ENCODE measurements at regions not wholly inside any gene's neighbourhood (a gene's known extent, or its start where the extent isn't known, plus 50 kb on each side); places are given as distances from the start of the nearest gene placed in this dataset.

DNA sequence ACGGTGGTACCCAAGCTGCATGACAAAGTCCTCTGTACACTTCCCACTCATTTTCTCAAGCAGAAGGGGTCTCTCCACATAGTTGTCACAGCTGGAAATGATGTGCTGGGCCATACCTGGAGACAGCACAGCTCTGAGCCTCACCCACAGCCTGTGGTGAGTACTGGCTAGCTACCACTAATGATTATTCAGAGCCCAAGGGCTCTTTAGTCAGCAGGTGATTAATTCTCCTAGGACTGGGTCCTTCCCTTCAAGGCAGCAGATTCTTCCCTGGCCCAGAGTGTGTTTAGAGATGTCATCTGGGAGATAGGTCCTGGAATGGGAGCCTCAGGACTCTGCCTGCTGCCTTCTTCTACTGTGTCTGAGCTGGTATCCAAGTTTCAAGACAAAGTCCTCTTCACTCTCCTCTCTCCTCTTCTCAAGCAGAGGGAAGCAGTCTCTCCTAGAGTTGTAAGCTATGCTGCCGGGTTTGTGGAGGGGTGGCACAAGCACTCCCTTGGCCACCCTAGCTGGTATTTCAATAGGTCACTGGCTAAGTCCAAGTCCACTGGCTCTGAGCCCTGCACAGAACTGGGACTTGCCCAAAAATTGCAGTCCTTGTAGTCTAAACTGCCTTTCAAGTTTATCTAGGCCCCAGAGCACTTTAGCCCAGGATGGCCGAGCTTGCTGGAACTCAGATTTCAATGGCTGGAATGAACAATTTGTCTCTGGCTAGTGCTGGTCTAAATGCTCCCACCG is 49.8 kb upstream of the VGLL2 start:
- no peak overlapping the region for H3K4me3 ChIP-seq
- H3K36me3 ChIP-seq = no peaks in the 10 kb centered on the region
- H3K27ac ChIP-seq = no peak overlapping the region
- H3K27me3 ChIP-seq = no peaks in the 10 kb centered on the region
- TF ChIP-seq, protein P1, sequence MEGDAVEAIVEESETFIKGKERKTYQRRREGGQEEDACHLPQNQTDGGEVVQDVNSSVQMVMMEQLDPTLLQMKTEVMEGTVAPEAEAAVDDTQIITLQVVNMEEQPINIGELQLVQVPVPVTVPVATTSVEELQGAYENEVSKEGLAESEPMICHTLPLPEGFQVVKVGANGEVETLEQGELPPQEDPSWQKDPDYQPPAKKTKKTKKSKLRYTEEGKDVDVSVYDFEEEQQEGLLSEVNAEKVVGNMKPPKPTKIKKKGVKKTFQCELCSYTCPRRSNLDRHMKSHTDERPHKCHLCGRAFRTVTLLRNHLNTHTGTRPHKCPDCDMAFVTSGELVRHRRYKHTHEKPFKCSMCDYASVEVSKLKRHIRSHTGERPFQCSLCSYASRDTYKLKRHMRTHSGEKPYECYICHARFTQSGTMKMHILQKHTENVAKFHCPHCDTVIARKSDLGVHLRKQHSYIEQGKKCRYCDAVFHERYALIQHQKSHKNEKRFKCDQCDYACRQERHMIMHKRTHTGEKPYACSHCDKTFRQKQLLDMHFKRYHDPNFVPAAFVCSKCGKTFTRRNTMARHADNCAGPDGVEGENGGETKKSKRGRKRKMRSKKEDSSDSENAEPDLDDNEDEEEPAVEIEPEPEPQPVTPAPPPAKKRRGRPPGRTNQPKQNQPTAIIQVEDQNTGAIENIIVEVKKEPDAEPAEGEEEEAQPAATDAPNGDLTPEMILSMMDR (IDR thresholded peaks at IDR 0.05 in 4 of 5, conservative IDR thresholded peaks at IDR 0.05 in 1 of 5) = no peak
- TF ChIP-seq POLR2A (IDR thresholded peaks at IDR 0.05) = no peak
- no peaks in the 10 kb centered on the region for H3K9me3 ChIP-seq
- ATAC-seq (no peak), DNase-seq (no peak)
- in situ Hi-C loops (cut with MboI; ENCODE audit: low sequenced_read_pairs in 4 of 4) = no loop called here
- H3K4me1 ChIP-seq = no peaks in the 10 kb centered on the region
- intact Hi-C loops (cut with DNase I; ENCODE audit: low total_unique reads) = no loop called here

Data from gastrocnemius medialis (tissue), 4 donors.